ENCODE measurements at regions not wholly inside any gene's neighbourhood (a gene's known extent, or its start where the extent isn't known, plus 50 kb on each side); places are given as distances from the start of the nearest gene placed in this dataset.

DNA sequence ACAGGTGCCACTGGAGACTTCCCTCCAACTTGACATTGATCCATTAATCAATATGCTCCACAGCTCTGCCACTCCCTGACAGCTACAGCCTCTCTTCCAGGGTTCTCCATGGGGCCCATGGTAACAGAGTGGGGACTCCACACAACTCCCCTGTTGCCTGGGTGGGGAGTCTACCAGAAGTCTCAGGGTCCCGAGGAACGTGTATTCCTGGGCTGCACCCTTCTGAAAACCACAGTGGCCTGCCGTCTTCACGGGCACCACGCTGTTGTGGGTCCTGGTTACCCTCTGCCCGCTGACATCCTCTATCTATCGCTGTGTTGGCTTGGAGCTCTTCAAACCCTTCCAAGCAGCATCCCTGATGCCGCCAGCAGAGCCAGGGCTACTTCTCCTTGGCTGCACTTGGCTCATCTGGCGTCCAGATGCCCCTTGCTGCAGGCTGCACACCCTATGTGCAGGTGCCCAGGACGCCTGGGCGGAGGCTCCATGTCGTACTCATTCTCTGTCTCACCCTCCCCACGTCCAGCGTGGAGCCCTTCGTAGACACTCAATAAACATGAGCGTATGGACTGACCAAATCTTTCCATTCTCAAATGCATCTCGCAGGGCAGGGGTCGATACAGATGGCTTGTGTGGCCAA is 1341.8 kb downstream of the TBC1D22A start:
- Histone ChIP-seq H3K9me3 (peaks cover 0 to 10% of the 10 kb centered on the region in 2 donors), H3K27me3 (no peaks in the 10 kb centered on the region), H3K4me3 (no peak overlapping the region), H3K4me1 (no peaks in the 10 kb centered on the region), H3K27ac (no peak overlapping the region), H3K36me3 (no peaks in the 10 kb centered on the region)
- no peak for TF ChIP-seq CTCF (IDR thresholded peaks at IDR 0.05)
- peak; percentile 34 for DNase-seq (ENCODE audit: low spot score)

DNA sequence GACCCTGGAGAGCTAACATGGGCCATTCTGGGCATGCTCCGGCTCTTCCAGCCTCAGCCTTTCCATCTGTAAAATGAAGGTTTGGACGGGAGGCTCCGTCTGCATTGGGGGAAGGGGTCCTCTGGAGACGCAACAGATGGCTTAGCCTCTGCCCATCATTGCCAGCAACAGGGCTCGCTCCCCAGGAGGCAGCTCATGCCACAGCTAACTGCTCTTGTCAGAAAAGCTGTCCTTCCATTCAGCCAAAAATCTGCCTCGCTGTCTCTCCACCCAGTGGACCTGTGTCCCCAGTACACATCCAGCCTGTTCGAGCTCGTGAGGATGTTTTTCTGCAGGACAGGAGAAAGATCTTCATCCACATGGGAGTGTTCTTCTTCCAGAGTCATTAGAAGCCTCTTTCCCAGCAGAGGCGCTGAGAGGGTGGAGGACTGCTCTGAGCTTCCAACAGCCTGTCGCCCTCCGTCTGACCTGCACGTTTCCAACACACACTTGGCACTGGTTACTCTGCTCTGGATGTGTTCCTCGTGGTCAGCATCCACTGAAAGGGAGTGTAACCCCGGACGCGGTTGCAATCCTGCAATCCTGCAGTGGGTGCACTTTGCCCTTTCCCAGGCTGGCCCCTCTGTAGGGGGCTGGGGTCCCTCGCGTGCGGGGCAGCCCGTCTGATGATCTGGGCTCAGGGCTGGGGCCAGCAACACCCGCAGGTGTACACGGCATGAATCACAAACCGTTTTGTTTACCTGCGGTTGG is 1340.9 kb downstream of the TBC1D22A start:
- H3K36me3 ChIP-seq, result no peaks in the 10 kb centered on the region
- H3K4me3 ChIP-seq, result no peak overlapping the region
- H3K4me1 ChIP-seq, result no peaks in the 10 kb centered on the region
- DNase-seq (ENCODE audit: low spot score), result peak; percentile 46
- H3K9me3 ChIP-seq, result peaks cover 0 to 2% of the 10 kb centered on the region in 2 donors
- no peaks in the 10 kb centered on the region for H3K27me3 ChIP-seq
- no peak overlapping the region for H3K27ac ChIP-seq
- no peak for TF ChIP-seq CTCF (IDR thresholded peaks at IDR 0.05)

GRCh38 chr22:48102581-48102980 is 1340.1 kb downstream of the TBC1D22A start:
- no peak for DNase-seq (ENCODE audit: low spot score)
- no peak overlapping the region for H3K4me3 ChIP-seq
- no peak overlapping the region for H3K27ac ChIP-seq
- TF ChIP-seq CTCF (IDR thresholded peaks at IDR 0.05), result no peak
- H3K9me3 ChIP-seq, result no peaks in the 10 kb centered on the region
- no peaks in the 10 kb centered on the region for H3K4me1 ChIP-seq
- H3K36me3 ChIP-seq, result no peaks in the 10 kb centered on the region
- no peaks in the 10 kb centered on the region for H3K27me3 ChIP-seq

DNA sequence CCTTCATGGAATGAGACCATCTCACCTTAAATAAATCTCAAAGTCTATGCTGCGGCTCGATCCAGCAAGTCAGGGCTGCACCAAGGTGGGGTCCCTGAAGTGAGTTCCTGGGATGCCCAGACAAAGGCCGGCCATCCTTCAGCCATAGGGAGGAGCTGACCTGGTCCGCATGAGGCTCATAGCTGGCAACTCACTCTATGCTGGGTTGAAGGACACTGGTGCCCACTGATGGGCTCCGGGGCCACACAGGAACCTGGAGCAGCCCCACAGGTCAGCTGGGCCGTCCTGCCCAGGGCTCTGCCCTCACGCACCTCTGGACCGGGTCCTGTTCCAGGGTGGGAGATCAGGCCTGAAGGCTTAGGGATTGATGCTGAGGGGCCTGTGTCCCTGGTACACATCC is 1339.3 kb downstream of the TBC1D22A start:
- Histone ChIP-seq H3K4me1 (no peaks in the 10 kb centered on the region), H3K36me3 (no peaks in the 10 kb centered on the region), H3K27ac (no peak overlapping the region), H3K27me3 (no peaks in the 10 kb centered on the region), H3K4me3 (no peak overlapping the region), H3K9me3 (no peaks in the 10 kb centered on the region)
- TF ChIP-seq CTCF (IDR thresholded peaks at IDR 0.05), result no peak
- DNase-seq (ENCODE audit: low spot score), result no peak

DNA sequence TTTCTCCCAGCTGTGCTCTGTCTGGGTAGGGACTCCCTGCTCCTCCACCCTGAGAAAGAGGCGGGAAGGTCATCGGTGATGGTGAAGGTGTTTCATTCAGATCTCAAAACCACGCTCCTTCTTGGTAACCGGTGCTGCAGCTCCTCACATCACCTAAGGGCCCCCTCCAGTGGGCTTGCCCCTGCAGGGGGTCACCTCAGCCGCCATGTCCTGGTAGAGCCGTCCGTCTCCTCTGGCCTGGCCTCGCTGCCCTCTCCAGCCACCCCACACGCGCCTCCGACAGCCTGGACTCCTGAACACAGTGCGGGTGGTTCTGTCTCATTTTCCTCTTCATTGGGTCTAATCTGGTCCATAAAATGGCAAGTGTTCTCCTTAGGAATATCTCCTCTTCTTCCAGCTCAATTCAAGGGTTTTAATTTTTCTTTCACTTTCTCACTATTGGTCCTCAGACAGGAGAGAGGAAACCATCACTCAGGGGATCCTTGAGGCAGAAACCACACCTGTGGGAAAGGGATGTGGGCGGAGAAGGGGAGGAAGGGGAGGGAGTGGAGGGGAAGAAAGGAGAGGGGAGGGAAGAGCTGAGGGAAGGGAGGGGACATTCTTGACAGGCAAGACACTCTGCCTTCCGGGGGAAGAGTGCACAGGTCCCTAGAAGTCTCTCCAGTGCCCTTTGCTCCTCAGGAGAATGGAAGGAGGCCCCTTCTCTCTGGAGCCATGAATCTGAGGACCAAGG is 1338.4 kb downstream of the TBC1D22A start:
- Histone ChIP-seq H3K9me3 (no peaks in the 10 kb centered on the region), H3K4me3 (no peak overlapping the region), H3K36me3 (no peaks in the 10 kb centered on the region), H3K27ac (no peak overlapping the region), H3K27me3 (no peaks in the 10 kb centered on the region), H3K4me1 (no peaks in the 10 kb centered on the region)
- TF ChIP-seq CTCF (IDR thresholded peaks at IDR 0.05), result no peak
- DNase-seq (ENCODE audit: low spot score), result no peak

Data from right atrium auricular region (tissue), 2 donors.